CD8-positive, alpha-beta memory T cell (primary cell): ENCODE measurements at regions not wholly inside any gene's neighbourhood (a gene's known extent, or its start where the extent isn't known, plus 50 kb on each side); places are given as distances from the start of the nearest gene placed in this dataset.

Experiments
- CTCF ChIA-PET: fragments of 350-600 bp; sonication (Branson Sonifier 250); formaldehyde crosslinking; loops from one replicate; lab custom pipeline; 2021; ENCODE audit warnings: antibody characterized with exemption; lab: Charles Lee
- POLR2A ChIA-PET: fragments of 350-600 bp; sonication (Branson Sonifier 250); formaldehyde crosslinking; loops from one replicate; lab custom pipeline; 2021; ENCODE audit warnings: antibody characterized with exemption; lab: Charles Lee
- DNase-seq, 5 donors: peaks; one replicate each; pipeline versions ENCODE4 v3.0.0 to v3.0.0-alpha.2; 2020 to 2022; ENCODE audit warnings: mixed read lengths in 1 of 5
- H3K27ac ChIP-seq: one replicate; pipeline ENCODE4 v1.7.0; 2013; ENCODE audit warnings: low read depth, mild to moderate bottlenecking, low read length, moderate library complexity
- H3K27me3 ChIP-seq: 2 replicates; pipeline ENCODE4 v1.7.0; 2013; ENCODE audit warnings: low read length, mild to moderate bottlenecking; ENCODE audit not compliant: insufficient read depth, poor library complexity, severe bottlenecking
- H3K36me3 ChIP-seq: 2 replicates; pipeline ENCODE4 v1.7.0; 2013; ENCODE audit warnings: mild to moderate bottlenecking, low read length, moderate library complexity; ENCODE audit not compliant: insufficient read depth
- H3K4me1 ChIP-seq: 2 replicates; pipeline ENCODE4 v1.7.0; 2013; ENCODE audit warnings: mild to moderate bottlenecking, low read length, moderate library complexity; ENCODE audit not compliant: insufficient read depth
- H3K4me3 ChIP-seq: 2 replicates; pipeline ENCODE4 v1.7.0; 2013; ENCODE audit warnings: mild to moderate bottlenecking, low read length
- H3K9me3 ChIP-seq: 2 replicates; pipeline ENCODE4 v1.7.0; 2013; ENCODE audit warnings: mild to moderate bottlenecking, low read length
- H3K27ac Mint-ChIP-seq, 8 donors: one replicate each; pipeline ENCODE4 v1.8.0; 2020 to 2021; ENCODE audit warnings: mixed read lengths in 8 of 8, mild to moderate bottlenecking in 6 of 8, inconsistent platforms in 3 of 8, moderate library complexity in 3 of 8
- H3K27me3 Mint-ChIP-seq, 2 donors: one replicate each; pipeline ENCODE4 v1.8.0; 2020 to 2021; ENCODE audit warnings: mixed read lengths in 2 of 2, mild to moderate bottlenecking in 1 of 2, moderate library complexity in 1 of 2
- H3K36me3 Mint-ChIP-seq, 3 donors: one replicate each; pipeline ENCODE4 v1.8.0; 2020 to 2021; ENCODE audit warnings: mixed read lengths in 3 of 3, inconsistent platforms in 1 of 3, mild to moderate bottlenecking in 1 of 3
- H3K4me1 Mint-ChIP-seq, 3 donors: one replicate each; pipeline ENCODE4 v1.8.0; 2020 to 2021; ENCODE audit warnings: mixed read lengths in 3 of 3, inconsistent platforms in 1 of 3, mild to moderate bottlenecking in 1 of 3
- H3K4me3 Mint-ChIP-seq, 7 donors: one replicate each; pipeline ENCODE4 v1.8.0; 2020 to 2021; ENCODE audit warnings: mixed read lengths in 7 of 7, mild to moderate bottlenecking in 6 of 7, moderate library complexity in 4 of 7, inconsistent platforms in 2 of 7
- H3K9me3 Mint-ChIP-seq, 5 donors: one replicate each; pipeline ENCODE4 v1.8.0; 2020 to 2022; ENCODE audit warnings: mixed read lengths in 5 of 5, mild to moderate bottlenecking in 3 of 5, moderate library complexity in 2 of 5, inconsistent platforms in 1 of 5

DNA sequence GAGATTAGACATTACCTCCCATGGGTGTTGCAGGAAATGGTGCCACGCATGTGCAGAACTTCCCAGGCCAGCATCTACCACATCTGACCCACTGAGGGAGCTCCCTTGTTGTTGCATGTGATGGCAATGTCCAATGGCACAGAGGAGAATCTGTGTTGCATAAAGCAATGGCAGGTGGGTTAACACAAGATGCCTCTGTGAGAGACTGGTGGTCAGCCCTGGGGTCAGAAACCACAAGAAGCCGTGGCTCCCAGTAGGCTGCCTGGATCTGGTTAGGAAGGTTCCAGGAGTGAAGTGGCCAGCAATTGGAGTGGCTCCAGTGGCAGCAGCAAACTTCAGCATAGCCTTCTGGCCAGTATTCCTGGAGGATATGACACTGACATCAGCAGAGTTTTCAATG, 65.9 kb upstream of the HMGA2 start:
- Mint-ChIP-seq H3K9me3 (peaks cover 0 to 2% (median 0%) of the 10 kb centered on the region in 5 donors), H3K4me1 (no peaks in the 10 kb centered on the region), H3K36me3 (no peaks in the 10 kb centered on the region), H3K27ac (no peak overlapping the region), H3K4me3 (no peak overlapping the region), H3K27me3 (peaks cover 0 to 4% of the 10 kb centered on the region in 2 donors)
- Histone ChIP-seq H3K9me3 (no peaks in the 10 kb centered on the region), H3K4me1 (no peaks in the 10 kb centered on the region), H3K27ac (no peak overlapping the region), H3K27me3 (no peaks in the 10 kb centered on the region), H3K4me3 (no peak overlapping the region), H3K36me3 (no peaks in the 10 kb centered on the region)
- CTCF ChIA-PET: interaction anchor here (1.3 kb wide), 1 partner anchor 21 kb away, joined by 3 read pairs; no protein-coding TSS in a partner anchor
- POLR2A ChIA-PET: no interaction called here
- no peak for DNase-seq

DNA sequence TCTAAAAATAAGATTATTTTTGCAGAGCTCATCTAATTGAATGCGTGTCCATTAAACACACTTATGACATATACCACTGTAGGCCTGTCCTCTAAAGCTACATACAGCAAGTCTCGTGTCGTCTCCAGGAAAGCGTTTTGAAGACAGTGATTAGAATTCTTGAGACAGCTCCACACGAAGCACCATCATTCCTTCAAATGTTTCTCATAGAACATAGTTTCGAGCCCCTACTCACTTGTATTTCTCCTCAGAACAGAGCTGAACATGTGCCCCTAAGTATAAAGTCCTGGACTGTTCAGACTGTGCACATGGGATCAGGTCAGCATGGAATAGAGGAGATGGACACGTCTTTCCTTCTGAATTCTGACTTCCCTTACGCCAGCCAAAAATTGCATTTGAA, 64.5 kb upstream of the HMGA2 start:
- no peak overlapping the region for H3K27ac ChIP-seq
- ChIA-PET CTCF (interaction anchor here (1.3 kb wide), 1 partner anchor 22 kb away, joined by 3 read pairs; no protein-coding TSS in a partner anchor), POLR2A (no interaction called here)
- H3K36me3 ChIP-seq: no peaks in the 10 kb centered on the region
- DNase-seq: no peak
- peaks cover 0 to 4% of the 10 kb centered on the region in 2 donors for H3K27me3 Mint-ChIP-seq
- no peaks in the 10 kb centered on the region for H3K36me3 Mint-ChIP-seq
- H3K27me3 ChIP-seq: no peaks in the 10 kb centered on the region
- no peaks in the 10 kb centered on the region for H3K4me1 ChIP-seq
- H3K4me1 Mint-ChIP-seq: no peaks in the 10 kb centered on the region
- H3K9me3 ChIP-seq: no peaks in the 10 kb centered on the region
- H3K9me3 Mint-ChIP-seq: peaks cover 0 to 2% (median 0%) of the 10 kb centered on the region in 5 donors
- no peak overlapping the region for H3K4me3 ChIP-seq
- H3K4me3 Mint-ChIP-seq: no peak overlapping the region
- no peak overlapping the region for H3K27ac Mint-ChIP-seq

DNA sequence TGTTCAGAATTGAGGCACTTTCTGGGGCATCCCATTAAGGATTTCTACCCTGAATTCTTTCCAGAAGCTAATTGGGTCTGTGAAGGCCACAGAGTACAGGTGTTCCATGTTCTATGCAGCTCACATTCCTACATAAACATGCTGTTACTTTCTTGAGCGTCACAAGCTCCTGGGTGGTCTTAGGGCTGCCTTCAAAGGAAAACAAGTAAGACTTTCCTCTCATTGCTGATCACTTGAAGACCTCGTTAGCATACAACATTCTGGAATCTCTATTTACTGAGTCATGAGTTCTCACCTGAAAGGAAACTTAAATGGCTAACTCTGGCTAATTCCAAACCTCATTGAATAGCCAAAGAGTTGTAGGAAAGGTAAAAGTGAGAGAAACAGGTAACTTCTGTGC, 63.0 kb upstream of the HMGA2 start:
- POLR2A ChIA-PET: no interaction called here
- no peaks in the 10 kb centered on the region for H3K9me3 ChIP-seq
- no peaks in the 10 kb centered on the region for H3K27me3 Mint-ChIP-seq

GRCh38 chr12:65764325-65764724, 60.0 kb upstream of the HMGA2 start:
- Histone ChIP-seq H3K4me3 (no peak overlapping the region), H3K9me3 (no peaks in the 10 kb centered on the region), H3K27me3 (no peaks in the 10 kb centered on the region), H3K27ac (no peak overlapping the region), H3K36me3 (no peaks in the 10 kb centered on the region), H3K4me1 (no peaks in the 10 kb centered on the region)
- CTCF ChIA-PET: no interaction called here
- Mint-ChIP-seq H3K9me3 (no peaks in the 10 kb centered on the region), H3K4me1 (no peaks in the 10 kb centered on the region), H3K27ac (no peak overlapping the region), H3K27me3 (no peaks in the 10 kb centered on the region), H3K36me3 (no peaks in the 10 kb centered on the region), H3K4me3 (no peak overlapping the region)
- DNase-seq: no peak
- POLR2A ChIA-PET: no interaction called here

More for the DNA sequence above, 63.0 kb upstream of the HMGA2 start:
- Histone ChIP-seq H3K4me1 (no peaks in the 10 kb centered on the region), H3K4me3 (no peak overlapping the region), H3K27me3 (no peaks in the 10 kb centered on the region), H3K27ac (no peak overlapping the region), H3K36me3 (no peaks in the 10 kb centered on the region)
- H3K4me3 Mint-ChIP-seq: no peak overlapping the region
- CTCF ChIA-PET: no interaction called here
- no peaks in the 10 kb centered on the region for H3K4me1 Mint-ChIP-seq
- H3K36me3 Mint-ChIP-seq: no peaks in the 10 kb centered on the region
- H3K27ac Mint-ChIP-seq: no peak overlapping the region
- DNase-seq: no peak
- no peaks in the 10 kb centered on the region for H3K9me3 Mint-ChIP-seq

DNA sequence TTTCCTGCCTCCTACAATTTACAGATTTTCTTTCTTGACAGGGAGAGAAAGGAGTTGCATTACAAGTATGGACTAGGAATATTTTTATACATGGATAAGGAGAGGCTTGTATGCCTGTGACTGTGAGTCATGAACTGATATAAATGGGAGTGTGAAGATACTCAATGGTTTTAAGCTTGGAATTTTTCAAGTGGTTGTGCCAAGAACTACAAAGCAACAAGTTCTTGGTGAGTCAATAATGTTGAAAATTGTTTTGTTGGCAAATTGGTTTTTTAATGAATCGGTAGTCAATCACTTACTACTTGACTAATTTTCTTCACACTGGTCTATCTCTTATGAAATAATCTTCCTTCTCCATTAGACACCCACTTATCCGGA, 58.9 kb upstream of the HMGA2 start:
- CTCF ChIA-PET: no interaction called here
- Mint-ChIP-seq H3K27ac (no peak overlapping the region), H3K4me1 (no peaks in the 10 kb centered on the region), H3K9me3 (peaks cover 0 to 4% (median 0%) of the 10 kb centered on the region in 5 donors), H3K27me3 (peaks cover 0 to 2% of the 10 kb centered on the region in 2 donors), H3K4me3 (no peak overlapping the region), H3K36me3 (no peaks in the 10 kb centered on the region)
- no peak for DNase-seq
- Histone ChIP-seq H3K36me3 (no peaks in the 10 kb centered on the region), H3K9me3 (no peaks in the 10 kb centered on the region), H3K27me3 (no peaks in the 10 kb centered on the region), H3K4me3 (no peak overlapping the region), H3K4me1 (no peaks in the 10 kb centered on the region), H3K27ac (no peak overlapping the region)
- POLR2A ChIA-PET: no interaction called here

DNA sequence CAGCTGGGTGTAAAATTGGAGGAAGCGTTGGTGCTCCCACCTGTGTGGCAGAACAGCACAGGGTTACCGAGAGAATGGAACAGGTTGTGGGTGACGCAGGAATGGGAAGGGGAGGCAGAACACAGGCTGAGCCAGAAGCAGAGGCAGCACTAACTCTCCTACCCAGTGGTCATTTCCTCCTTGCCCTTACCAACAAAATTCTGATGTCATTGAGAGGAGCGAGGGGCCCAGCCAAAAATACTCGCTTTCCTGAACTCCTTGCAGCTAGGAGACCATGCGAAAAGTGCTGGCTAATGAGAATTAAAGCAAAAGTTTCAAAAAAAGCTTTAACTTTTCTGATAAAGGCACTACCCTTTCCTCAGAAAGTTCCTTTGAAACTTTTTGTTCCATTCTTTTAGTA, 54.4 kb upstream of the HMGA2 start:
- Histone ChIP-seq H3K27ac (no peak overlapping the region), H3K9me3 (no peaks in the 10 kb centered on the region), H3K36me3 (no peaks in the 10 kb centered on the region), H3K27me3 (no peaks in the 10 kb centered on the region), H3K4me1 (no peaks in the 10 kb centered on the region), H3K4me3 (no peak overlapping the region)
- H3K4me1 Mint-ChIP-seq: no peaks in the 10 kb centered on the region
- DNase-seq: no peak
- H3K9me3 Mint-ChIP-seq: peaks cover 0 to 4% (median 0%) of the 10 kb centered on the region in 5 donors
- no peaks in the 10 kb centered on the region for H3K36me3 Mint-ChIP-seq
- H3K4me3 Mint-ChIP-seq: no peak overlapping the region
- ChIA-PET POLR2A (no interaction called here), CTCF (no interaction called here)
- no peak overlapping the region for H3K27ac Mint-ChIP-seq
- H3K27me3 Mint-ChIP-seq: peaks cover 0 to 2% of the 10 kb centered on the region in 2 donors
